Hematopoietic multipotent progenitor cell treated with erythropoietin and hydrocortisone succinate and interleukin-3 and kit ligand, for 4 days (in vitro differentiated cells): ENCODE measurements at regions not wholly inside any gene's neighbourhood (a gene's known extent, or its start where the extent isn't known, plus 50 kb on each side); places are given as distances from the start of the nearest gene placed in this dataset.

Experiments used
- DNase-seq: peaks from one replicate; pipeline ENCODE4 v3.0.0-alpha.2; 2015

DNA sequence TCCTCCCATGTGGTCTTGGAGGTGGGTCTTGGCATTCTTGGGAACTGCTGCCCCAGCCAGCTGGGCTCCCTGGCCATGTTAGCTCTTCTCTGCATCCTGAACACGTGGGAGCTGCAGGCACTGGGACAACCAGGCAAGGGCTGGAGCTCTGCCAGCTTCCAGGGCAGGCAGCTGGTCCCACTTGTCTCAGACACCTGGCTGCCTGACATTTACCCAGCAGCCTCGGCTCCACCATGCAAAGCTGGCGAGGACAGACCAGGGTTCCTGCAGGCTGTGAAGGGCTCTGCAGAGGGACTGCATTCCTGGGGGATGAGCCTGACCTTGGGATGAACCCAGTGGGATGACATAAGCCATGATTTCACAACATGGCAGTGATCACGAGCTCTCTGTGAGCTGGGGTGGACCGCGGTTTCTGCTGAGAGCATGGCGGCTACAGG lies 99.0 kb upstream of the TSHZ3 start:
- no peak for DNase-seq

DNA sequence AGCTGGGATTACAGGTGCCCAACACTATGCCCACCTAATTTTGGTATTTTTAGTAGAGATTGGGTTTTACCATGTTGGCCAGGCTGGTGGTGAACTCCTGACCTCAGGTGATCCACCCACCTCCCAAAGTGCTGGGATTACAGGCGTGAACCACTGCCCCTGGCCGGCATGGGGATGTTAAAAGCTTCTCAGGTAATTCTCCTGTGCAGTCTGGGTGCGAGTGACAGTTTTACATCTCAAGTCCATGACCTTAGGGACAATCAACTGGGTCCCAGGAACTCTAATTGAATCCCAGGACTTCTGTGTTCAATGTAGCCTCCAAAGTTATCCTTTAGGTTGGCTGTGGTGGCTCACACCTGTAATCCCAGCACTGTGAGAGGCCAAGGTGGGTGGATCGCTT lies 100.1 kb upstream of the TSHZ3 start:
- DNase-seq = no peak

DNA sequence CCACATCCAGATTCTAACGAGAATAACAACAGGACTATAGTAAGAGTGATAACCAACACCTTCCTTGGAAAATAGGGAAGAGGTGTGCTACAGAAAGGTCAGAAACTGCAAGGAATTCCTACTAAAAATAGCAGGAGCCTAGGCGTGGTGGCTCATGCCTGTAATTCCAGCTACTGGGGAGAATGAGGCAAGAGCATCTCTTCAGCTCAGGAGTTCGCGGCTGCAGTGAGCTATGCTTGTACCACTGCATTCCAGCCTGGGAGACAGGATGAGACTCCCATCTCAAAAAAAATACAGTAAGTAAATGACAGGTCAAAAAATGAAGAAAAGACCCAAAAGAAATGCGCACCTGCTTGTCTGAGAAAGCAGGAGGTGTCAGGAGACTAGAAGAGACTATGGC lies 101.5 kb upstream of the TSHZ3 start:
- DNase-seq = no peak

DNA sequence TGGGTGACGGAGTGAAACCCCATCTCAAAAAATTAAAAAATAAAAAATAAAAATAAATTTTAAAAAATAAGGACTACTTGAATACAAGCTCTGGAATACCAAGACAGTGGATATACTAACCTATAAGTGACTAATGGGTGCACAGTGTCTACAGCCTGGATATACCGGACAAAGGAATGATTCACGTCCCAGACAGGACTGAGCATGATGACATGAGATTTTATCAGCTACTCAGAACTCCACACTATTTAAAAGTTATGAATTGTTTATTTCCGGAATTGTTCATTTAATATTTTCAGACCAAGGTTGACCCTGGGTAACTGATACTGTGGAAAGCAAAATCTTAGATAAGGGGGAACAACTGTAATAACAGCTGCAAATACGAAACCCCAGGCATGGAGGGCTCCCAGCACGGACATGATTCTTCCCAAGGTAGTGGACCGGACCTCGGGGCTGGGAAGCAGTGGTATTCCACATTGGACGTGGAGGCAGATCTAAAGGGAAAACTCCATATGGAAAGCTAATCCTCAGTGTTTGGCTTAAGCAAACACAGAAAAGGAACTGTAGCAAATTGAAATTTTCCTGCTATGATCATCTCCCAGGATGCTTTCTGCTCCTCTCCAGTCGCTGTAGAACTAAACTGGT lies 102.6 kb upstream of the TSHZ3 start:
- DNase-seq = no peak

DNA sequence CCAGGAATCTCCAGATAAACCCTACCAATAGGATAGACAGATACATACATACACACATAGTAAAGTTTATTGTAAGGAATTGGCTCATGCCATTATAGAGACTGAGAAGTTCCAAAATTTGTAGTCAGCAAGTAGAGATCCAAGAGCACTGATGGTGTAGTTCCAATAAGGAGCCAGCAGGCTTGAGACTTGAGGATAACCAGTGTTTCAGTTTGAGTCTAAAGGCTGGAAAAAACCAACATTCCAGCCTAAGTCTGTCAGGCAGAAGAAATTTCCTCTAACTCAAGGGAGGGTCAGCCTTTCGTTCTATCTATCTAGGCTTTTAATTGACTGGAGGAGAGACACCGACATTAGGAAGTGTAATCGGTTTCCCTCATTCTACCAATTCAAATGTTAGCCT lies 110.2 kb upstream of the TSHZ3 start:
- no peak for DNase-seq

DNA sequence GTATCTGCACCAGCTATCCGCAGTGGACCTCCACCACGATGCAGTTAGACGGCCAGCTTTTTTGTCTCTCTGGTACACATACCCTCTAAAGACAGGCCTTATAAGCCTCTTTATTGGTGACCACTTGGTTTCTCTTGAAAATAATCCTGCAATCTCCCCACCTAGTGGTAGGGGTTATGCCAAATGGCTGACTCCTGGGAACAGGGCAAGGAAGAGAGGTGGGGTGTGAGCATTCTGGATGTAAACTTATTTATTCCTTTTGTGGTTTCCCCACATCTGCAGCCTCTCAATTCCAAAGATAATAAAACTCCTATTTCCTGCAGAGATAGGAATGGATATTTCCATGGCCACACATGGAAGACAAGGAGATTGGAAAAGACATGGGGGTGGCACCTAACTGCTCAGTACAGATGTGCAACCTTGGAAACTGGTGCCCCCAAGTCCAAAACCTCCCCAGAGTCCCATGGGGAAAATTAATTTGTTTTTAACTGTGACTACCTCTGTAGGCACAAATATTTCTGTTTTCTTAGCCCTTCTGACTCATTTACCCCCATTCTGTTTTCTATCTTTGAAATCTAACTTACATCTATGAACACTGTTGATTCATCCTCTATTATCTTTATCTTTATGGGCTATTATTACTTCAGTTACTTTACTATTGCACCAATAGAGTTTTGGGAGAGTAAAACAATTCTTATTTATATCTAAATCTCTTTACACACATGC lies 112.7 kb upstream of the TSHZ3 start:
- DNase-seq = no peak

DNA sequence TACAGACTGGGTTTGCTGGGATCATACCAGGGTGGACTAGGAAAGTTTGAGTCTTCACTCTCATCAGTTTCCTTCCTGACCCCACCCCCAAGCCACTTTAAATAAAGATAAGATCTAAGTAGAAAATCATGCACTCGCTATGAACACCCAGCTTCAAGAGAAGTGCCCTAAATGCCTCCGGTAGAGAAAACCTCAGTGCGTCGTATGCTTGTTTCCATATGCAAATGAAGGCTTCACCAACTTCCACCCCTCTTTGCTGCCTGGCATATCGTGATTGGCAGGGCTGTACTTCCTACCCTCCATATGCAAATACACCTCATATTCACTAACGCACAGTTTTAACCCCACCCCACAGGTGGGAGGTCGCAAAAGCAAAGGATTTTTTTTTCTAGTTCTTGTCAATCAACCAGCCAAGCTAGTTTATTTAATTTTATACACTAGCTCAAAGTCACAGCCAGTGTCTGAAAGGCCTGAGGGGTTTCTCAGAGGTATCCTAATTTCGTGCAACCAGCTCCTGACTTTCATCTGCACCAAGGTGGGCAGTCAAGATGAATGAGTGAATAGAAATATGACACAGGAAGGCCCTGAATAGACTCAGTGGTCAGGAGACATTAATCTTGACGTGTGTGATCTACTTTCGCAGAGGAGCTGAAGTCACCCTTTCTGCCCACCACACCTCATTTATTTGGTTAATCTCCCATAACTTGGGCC lies 121.1 kb upstream of the TSHZ3 start:
- DNase-seq = no peak

DNA sequence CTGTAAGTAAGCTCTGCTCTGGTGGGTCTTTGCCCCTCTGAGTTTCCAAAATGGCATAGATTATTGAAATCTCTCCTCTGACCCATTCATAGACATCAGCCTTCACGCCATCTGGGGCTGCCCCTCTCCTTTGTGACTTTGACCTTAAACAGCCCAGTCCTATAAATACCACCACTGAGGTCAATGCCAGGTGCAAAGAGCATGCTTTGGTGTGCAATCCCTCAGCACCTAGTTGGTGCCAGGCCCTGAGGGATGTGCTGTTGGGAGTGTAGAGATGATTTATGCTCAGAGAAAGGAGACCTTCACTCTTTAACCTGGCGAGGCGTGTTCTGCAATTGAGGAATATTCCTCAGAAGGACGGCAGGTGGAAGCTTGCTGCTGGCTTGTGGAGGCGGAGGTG lies 121.7 kb upstream of the TSHZ3 start:
- DNase-seq = no peak

DNA sequence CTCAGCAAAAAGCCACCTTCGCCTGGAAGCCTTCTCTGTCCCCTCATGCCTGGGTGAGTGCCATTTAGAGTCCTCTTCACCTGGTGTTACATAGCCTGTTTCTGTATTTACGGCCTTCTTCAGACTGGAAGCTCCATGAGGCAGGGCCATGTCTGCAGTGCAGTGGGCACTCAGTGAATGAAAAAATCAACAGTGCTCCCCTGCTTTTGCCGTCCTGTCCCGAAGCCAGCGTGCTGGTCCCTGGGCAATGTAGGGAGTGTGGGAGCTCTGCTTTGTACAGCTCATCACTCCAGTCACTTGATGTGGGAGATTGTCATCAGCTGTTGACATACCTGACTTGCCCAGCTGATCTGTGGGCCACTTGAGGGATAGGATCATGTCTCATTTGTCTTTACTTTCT lies 129.0 kb upstream of the TSHZ3 start:
- DNase-seq = no peak

DNA sequence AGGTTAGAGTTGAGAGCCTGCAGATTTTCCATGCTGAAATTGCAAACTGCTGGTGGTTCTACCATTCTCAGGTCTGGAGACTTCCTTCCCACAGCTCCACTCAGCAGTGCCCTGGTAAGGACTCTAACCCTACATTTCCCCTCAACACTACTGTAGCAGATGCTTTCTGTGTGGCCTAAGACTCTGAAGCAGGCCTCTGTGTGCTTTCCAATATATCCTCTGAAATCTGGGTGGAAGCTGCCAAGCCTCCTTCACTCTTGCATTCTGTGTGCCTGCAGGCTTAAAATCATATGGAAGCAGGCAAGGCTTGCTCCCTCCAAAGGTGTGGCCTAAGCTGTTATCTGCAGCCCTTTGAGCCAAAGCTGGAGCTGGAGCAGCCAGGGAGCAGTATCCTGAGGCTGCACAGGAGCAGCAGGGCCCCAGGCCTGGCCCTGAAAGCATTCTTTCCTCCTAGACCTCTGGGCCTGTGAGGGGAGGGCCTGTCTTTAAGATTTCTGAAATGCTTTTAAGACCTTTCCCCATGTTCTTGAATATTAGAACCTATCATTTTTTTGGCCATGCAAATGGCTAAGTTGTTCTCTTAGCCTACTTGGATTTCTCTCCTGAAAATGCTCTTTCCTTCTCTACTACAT lies 134.1 kb upstream of the TSHZ3 start:
- DNase-seq = no peak

DNA sequence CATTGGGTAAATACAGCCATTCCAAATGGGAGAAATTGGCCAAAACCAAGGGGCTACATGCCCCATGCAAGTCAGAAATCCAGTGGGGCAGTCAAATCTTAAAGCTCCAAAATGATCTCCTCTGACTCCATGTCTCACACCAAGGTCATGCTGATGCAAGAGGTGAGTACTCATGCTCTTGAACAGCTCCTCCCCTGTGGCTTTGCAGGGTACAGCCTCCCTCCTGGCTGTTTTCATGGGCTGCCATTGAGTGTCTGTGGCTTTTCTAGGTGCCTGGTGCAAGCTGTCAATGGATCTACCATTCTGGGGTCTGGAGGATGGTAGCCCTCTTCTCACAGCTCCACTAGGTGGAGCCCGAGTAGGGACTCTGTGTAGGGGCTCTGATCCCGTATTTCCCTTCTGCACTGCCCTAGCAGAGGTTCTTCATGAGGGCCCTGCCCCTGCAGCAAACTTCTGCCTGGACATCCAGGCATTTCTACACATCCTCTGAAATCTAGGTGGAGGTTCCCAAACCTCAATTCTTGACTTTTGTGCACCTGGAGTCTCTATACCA lies 135.7 kb upstream of the TSHZ3 start:
- DNase-seq = peak; percentile 5

DNA sequence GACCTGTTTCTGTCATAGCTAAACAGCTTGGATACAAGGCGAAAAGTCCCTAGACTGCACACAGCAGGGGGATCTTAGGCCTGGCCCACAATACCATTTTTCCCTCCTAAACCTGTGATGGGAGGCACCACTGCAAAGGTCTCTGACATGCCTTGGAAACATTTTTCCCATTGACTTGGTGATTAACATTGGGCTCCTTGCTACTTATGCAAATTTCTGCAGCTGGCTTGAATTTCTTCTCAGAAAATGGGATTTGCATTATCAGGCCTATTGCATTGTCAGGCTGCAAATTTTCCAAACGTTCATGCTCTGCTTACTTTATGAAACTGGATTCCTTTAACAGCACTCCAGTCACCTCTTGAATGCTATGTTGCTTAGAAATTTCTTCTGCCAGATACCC lies 136.2 kb upstream of the TSHZ3 start:
- no peak for DNase-seq

DNA sequence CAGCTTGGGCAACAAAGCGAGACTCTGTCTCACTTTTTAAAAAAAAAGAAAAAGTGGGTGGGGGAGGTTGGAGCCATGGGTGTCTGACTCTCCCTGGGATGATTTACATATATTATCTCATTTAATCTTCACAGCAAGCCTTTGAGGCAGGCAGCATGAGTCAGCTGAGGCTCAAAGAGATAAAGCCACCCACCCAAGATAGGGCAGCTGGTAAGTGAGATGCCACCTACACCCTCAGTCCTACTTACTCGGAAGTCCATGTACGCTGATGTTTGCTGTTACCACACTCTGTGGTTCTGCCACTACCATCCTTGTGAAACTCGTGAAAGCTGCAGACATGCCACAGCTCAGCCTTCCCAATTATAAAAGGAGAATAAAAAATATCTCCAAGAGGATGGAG lies 142.0 kb upstream of the TSHZ3 start:
- DNase-seq = peak; percentile 84

DNA sequence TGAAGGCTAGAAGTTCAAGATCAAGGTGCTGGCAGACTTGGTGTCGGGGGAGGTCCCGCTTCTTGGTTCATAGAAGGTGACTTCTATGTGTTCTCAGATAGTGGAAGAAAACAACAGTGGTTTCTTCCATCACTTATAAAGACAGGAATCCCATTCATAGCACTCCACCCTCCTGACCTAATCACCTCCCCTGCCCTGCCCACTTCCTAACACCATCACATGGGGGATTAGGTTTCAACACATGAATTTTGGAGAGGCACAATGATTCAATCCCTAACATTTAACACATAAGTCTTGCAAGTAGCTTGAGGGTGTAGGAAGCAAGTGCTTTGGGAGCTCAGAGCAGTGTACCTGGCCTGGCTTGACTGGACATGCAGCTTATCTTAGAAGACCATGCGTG lies 142.8 kb upstream of the TSHZ3 start:
- no peak for DNase-seq

DNA sequence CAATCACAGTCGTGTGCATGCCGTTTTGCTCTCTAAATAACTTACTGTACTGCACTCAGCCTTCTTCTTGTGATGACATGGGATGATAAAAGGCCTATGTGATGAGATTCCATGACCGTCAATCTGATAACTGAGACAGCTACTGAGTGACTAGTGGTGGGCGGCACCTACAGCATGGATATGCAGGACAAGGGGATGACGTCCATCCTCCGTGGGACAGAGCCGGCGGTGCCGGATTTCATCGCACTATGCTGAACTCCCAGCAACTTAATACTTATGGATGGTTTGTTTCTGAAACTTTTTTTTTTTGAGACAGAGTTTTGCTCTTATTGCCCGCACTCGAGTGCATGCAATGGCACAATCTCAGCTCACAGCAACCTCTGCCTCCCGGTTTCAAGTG lies 146.8 kb upstream of the TSHZ3 start:
- no peak for DNase-seq

DNA sequence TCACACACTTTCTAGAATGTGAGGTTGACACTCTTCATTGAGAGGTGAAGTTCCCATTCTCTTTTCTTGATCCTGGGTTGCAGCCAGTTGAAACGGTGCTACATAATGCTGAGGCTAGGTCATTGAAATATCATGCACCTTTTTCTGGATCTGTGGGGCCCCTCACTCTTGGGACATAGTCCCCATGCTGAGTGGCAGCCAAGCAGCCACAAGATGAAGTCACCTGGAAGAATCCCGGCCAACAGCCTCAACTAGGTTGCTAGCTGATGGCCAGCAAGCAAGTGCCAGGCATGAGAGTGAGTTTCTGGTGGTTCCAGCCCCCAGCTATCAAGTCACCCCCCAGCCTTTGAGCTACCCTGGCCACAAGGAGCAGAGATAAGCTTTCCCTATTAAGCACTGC lies 148.5 kb upstream of the TSHZ3 start:
- no peak for DNase-seq

DNA sequence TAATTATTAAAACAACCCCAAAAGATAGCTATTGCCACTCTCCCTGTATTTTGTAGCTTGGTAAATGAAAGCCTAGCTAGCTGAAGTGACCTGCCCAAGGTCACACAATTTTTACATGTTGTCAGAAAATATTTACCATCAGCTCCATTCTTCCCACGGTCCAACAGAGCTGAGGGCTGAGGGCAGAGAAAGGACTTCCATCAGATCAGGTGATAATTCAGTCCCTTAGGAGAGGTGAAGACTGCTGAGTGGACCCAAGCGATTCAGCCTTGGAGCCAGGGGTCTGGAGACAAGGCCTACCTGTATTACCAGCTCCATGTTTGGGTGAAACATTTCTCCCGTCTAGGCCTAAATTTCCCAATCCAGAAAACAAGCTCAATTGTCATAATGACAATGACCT lies 149.5 kb upstream of the TSHZ3 start:
- DNase-seq = no peak

DNA sequence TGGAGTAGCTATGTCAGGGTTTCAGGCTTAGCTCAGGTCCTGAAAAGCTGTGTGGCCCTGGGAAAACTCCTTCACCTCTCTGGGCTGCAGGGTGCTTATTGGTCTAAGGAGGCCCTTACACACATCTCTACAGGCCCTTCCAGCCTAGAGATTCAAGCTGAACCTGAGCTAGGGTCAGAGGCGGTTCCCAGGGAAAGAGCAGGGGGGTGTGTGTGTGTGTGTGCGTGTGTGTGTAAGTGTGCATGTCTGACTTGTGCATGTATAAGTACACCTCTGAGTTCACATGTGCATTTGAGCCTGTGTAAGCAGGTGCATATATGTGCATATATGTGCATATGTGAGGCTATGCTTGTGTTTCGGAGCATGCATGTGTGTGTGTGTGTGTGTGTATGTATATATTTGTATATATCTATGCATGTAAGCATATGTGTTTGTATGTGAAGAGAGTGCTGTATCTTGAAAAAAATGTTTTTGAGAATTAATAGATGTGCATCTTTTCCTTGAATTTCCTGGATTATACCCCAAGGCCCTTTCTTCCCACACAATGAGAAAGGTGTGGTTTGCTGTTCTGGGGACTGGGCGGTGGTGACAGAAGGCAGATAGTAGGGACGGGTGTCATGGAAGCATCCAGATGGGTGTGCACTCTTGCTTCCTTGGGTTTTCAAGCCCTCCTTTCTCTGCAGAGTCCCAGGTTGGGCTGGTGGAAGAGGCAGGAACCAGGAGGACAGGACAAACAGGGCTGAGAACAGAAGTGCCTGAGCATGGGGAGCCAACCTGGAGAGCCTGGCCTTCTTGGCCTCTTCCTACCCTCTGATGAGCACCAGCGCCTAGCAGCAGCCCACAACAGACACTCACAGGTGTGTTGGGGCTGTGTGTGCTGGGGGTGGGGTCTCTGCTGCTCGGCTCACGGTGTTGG lies 150.3 kb upstream of the TSHZ3 start:
- DNase-seq = no peak

DNA sequence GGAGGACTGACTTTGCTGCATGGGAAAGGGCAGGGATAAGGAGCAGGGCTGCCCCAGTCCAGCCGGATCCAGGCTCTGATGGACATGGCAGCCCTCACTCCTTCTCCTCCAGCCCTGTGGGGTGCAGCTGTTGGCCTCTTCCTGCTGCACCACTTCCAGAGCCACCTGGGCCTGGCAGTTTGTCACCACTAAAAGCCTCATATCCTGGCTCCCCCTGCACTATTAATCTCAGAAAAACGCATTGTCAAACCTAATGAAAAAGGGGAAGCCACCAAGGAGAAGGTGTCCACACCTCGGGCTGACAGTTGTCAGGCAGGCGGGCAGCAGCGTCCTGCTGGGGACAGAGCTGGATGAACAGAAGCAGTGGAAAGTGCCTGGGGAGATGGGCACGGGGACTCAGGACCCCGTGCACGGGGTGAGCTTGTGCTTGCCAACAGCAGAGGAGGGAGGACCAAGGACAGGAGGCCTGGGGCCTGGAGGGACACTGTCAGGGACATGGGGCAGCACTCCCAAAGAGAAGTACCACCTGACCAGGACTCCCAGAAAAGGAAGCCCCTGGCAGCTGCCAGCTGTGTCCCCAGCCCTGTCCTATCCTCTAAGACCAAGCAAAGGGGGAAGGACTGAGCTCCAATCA lies 151.1 kb upstream of the TSHZ3 start:
- DNase-seq = peak; percentile 33

DNA sequence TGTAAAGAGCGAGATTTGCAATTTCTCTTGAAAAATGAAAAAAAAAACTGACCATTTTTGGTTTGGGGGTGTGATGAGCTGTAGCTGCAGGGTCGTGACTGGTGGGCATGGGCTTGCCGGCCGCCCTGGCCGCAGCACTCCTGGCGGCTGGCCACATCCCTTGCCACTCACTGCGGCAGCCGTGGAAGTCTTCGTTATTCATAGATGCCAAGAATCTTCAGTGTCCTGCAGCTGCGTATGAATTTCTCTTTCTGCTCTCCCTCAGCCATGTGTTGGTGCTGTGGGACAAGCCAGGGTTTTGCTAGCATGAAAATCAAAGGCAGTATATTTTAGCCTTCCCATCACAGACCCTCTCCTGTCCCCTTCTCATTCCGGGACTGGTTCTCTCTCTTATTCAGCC lies 151.7 kb upstream of the TSHZ3 start:
- no peak for DNase-seq

DNA sequence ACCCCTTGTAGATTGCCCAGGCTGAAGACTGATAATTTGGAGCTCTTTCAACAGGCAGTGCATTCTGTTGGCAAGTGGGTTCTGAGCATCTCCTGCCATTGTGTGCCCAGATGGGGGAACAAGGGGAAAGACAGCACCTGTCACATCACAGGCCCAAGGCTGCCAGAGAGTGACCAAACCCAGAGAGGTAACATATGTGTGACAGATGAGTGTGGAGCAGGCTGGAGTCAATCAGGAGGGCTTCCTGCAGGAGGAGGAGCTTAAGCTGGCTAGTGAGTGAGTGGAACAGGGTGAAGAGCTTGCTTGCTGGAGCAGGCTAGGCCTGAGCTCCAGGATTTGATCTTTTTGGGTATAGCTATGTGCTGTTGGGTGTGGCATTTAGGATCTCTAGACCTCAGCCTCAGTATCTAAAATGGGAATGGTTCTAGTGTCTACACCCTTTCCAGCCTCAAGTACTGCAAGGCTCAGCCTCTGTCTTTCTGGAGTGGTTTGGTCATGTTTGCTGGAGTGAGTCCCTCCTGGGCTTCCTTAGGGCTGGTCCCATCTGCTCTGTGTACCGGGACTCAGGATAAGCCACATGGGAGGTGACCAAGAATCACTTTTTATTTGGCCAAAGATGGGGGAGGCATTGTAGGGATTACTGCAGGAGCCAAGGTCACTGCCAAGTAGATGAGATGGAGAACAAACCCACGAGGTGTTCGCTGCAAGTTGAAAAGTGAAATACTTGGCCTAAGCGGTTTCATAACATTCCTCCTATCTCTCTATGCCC lies 152.4 kb upstream of the TSHZ3 start:
- no peak for DNase-seq
